HCT116 (cell line): ENCODE measurements at regions not wholly inside any gene's neighbourhood (a gene's known extent, or its start where the extent isn't known, plus 50 kb on each side); places are given as distances from the start of the nearest gene placed in this dataset.

Source experiments
- ATAC-seq: fragments of 200-7000 bp; cut with Tn5 transposase; 2 replicates; pipeline ENCODE4 v1.9.1; 2020; ENCODE audit warnings: mild to moderate bottlenecking, moderate library complexity
- BruUV-seq: library from RNA; stranded (reverse); fragments of 400-500 nt; replicated peaks from 2 replicates; lab custom pipeline; 2021; lab: Mats Ljungman, UMichigan
- CTCF ChIA-PET: fragments of 300-600 bp; sonication (Branson Sonifier 250); formaldehyde crosslinking; loops from one replicate; lab custom pipeline; 2021; ENCODE audit warnings: antibody characterized with exemption; lab: Charles Lee
- POLR2A ChIA-PET: fragments of 300-600, 350-600 bp; sonication (Branson Sonifier 250); formaldehyde crosslinking; loops from one replicate; lab custom pipeline; 2021; ENCODE audit warnings: antibody characterized with exemption; lab: Charles Lee
- RAD21 ChIA-PET, 2 experiments: fragments of 300-600 bp; sonication (Branson Sonifier 250); formaldehyde crosslinking; loops; one replicate each; lab custom pipeline; 2023; ENCODE audit warnings: low total read pairs in 2 of 2; ENCODE audit not compliant: uncharacterized antibody in 2 of 2, unreplicated experiment in 2 of 2, low non-redundant PET in 1 of 2; lab: Charles Lee
- DNase-seq: peaks from one replicate; pipeline ENCODE4 v3.0.0-alpha.2; 2010; ENCODE audit warnings: low read depth, low spot score
- H2AFZ ChIP-seq: fragments of 200-600 bp; shearing (Covaris generic), sonication (generic); 2 replicates; pipeline ENCODE4 v1.6.1; 2017; ENCODE audit warnings: low read depth, mixed run types, mixed read lengths, antibody characterized with exemption, low read length; ENCODE audit not compliant: poor library complexity, severe bottlenecking
- H3K27ac ChIP-seq: 2 replicates; pipeline ENCODE4 v1.5.1; 2012; ENCODE audit warnings: low read depth, low read length
- H3K27me3 ChIP-seq: fragments of 200-600 bp; sonication (generic); 2 replicates; pipeline ENCODE4 v1.6.1; 2016; ENCODE audit warnings: mixed run types, low read length, mixed read lengths; ENCODE audit not compliant: insufficient read depth
- H3K36me3 ChIP-seq, 2 experiments: fragments of 200-500 bp in 1 of 2; fragments of 200-600 bp in 1 of 2; sonication (Bioruptor generic) in 1 of 2; sonication (generic) in 1 of 2; 2 replicates each; pipeline versions ENCODE4 v1.5.1 to v1.6.1; 2014 to 2016; ENCODE audit warnings: low read length in 2 of 2, inconsistent platforms in 1 of 2, mixed read lengths in 1 of 2, mixed run types in 1 of 2; ENCODE audit not compliant: insufficient read depth in 2 of 2, control insufficient read depth in 1 of 2
- H3K4me1 ChIP-seq, 2 experiments: fragments of 200-600 bp in 1 of 2; sonication (generic) in 1 of 2; 2 replicates each; pipeline versions ENCODE4 v1.5.1 to v1.6.1; 2012 to 2017; ENCODE audit warnings: low read length in 2 of 2, inconsistent platforms in 1 of 2, mild to moderate bottlenecking in 1 of 2, mixed read lengths in 1 of 2, mixed run types in 1 of 2, moderate library complexity in 1 of 2; ENCODE audit not compliant: insufficient read depth in 2 of 2, control insufficient read depth in 1 of 2
- H3K4me2 ChIP-seq: fragments of 200-600 bp; sonication (generic); 2 replicates; pipeline ENCODE4 v1.6.1; 2017; ENCODE audit warnings: mixed run types, low read length, mixed read lengths
- H3K4me3 ChIP-seq, 2 experiments: fragments of 200-600 bp in 1 of 2; sonication (generic) in 1 of 2; replicated peaks in 1 of 2; 2 replicates each; pipeline ENCODE4 v1.5.1; 2011 to 2016; ENCODE audit warnings: low read length in 2 of 2, control low read depth in 1 of 2, low read depth in 1 of 2, mild to moderate bottlenecking in 1 of 2, mixed read lengths in 1 of 2, mixed run types in 1 of 2
- H3K79me2 ChIP-seq: fragments of 200-600 bp; sonication (generic); 2 replicates; pipeline ENCODE4 v1.6.1; 2017; ENCODE audit warnings: mild to moderate bottlenecking, mixed run types, low read length, moderate library complexity, mixed read lengths; ENCODE audit not compliant: insufficient read depth
- H3K9ac ChIP-seq: fragments of 200-600 bp; sonication (generic); 2 replicates; pipeline ENCODE4 v1.6.1; 2016; ENCODE audit warnings: low read length, mixed read lengths
- H3K9me2 ChIP-seq: fragments of 200-600 bp; sonication (generic), shearing (Covaris generic); 2 replicates; pipeline ENCODE4 v1.6.1; 2017; ENCODE audit warnings: mixed run types, mild to moderate bottlenecking, moderate library complexity; ENCODE audit not compliant: insufficient read depth
- H3K9me3 ChIP-seq, 2 experiments: fragments of 200-500 bp in 1 of 2; fragments of 200-600 bp in 1 of 2; sonication (Bioruptor generic) in 1 of 2; sonication (generic) in 1 of 2; 2 replicates each; pipeline ENCODE4 v1.6.1; 2014 to 2017; ENCODE audit warnings: low read length in 2 of 2, mixed read lengths in 2 of 2, inconsistent platforms in 1 of 2, low read depth in 1 of 2, mild to moderate bottlenecking in 1 of 2, mixed run types in 1 of 2, moderate library complexity in 1 of 2; ENCODE audit not compliant: control insufficient read depth in 1 of 2, insufficient read depth in 1 of 2
- H4K20me1 ChIP-seq: fragments of 200-600 bp; sonication (generic), shearing (Covaris generic); 2 replicates; pipeline ENCODE4 v1.6.1; 2017; ENCODE audit warnings: mixed run types, mild to moderate bottlenecking, moderate library complexity; ENCODE audit not compliant: insufficient read depth
- CBX3 ChIP-seq: IDR thresholded peaks from 2 replicates; pipeline ENCODE4 v1.6.1; 2012; ENCODE audit warnings: low read depth
- CEBPB ChIP-seq: IDR thresholded peaks from 2 replicates; pipeline ENCODE4 v1.6.1; 2012; ENCODE audit warnings: low read depth
- EGR1 ChIP-seq: IDR thresholded peaks from 2 replicates; pipeline ENCODE4 v1.6.1; 2012; ENCODE audit warnings: low read depth
- EZH2 ChIP-seq: fragments of 200-600 bp; sonication (generic); IDR thresholded peaks from 2 replicates; pipeline ENCODE4 v1.6.1; 2017; ENCODE audit warnings: antibody characterized with exemption, mixed run types
- EZH2phosphoT487 ChIP-seq: fragments of 200-600 bp; IDR thresholded peaks from 2 replicates; pipeline ENCODE4 v1.6.1; 2018; ENCODE audit warnings: antibody characterized with exemption, borderline replicate concordance
- FOSL1 ChIP-seq: IDR thresholded peaks from 2 replicates; pipeline ENCODE4 v1.6.1; 2012; ENCODE audit warnings: low read depth
- RAD21 ChIP-seq: IDR thresholded peaks from 2 replicates; pipeline ENCODE4 v1.6.1; 2012; ENCODE audit warnings: low read depth, mild to moderate bottlenecking
- SIN3A ChIP-seq: IDR thresholded peaks from 2 replicates; pipeline ENCODE4 v1.6.1; 2012; ENCODE audit warnings: low read depth
- SP1 ChIP-seq: IDR thresholded peaks from 2 replicates; pipeline ENCODE4 v1.6.1; 2012; ENCODE audit warnings: low read depth
- SRF ChIP-seq: IDR thresholded peaks from 2 replicates; pipeline ENCODE4 v1.6.1; 2012; ENCODE audit warnings: low read depth
- TCF7L2 ChIP-seq: IDR thresholded peaks from 2 replicates; pipeline ENCODE4 v1.7.0; 2011; ENCODE audit warnings: borderline replicate concordance, inconsistent platforms; ENCODE audit not compliant: insufficient read depth, insufficient read length; ENCODE audit errors: extremely low read depth
- YY1 ChIP-seq: IDR thresholded peaks from 2 replicates; pipeline ENCODE4 v1.6.1; 2011; ENCODE audit warnings: low read length, low read depth, moderate library complexity, mild to moderate bottlenecking; ENCODE audit not compliant: insufficient replicate concordance; ENCODE audit errors: extremely low read depth
- ZFX ChIP-seq: fragments of 450-650 bp; IDR thresholded peaks from 2 replicates; pipeline ENCODE4 v1.6.1; 2017
- intact Hi-C: fragments of 100-400 bp; cut with micrococcal nuclease; formaldehyde crosslinking; loops from 2 replicates; pipeline ENCODE4 v1.10.0; 2022
- TF ChIP-seq, protein P1 (sequence below): IDR thresholded peaks from 2 replicates; pipeline ENCODE4 v1.6.1; 2011; ENCODE audit warnings: mild to moderate bottlenecking, low read length, moderate library complexity; ENCODE audit not compliant: insufficient replicate concordance; ENCODE audit errors: extremely low read depth
- TF ChIP-seq, protein P2 (sequence below): IDR thresholded peaks from 2 replicates; pipeline ENCODE4 v1.6.1; 2012; ENCODE audit warnings: low read depth
- TF ChIP-seq, protein P3 (sequence below): IDR thresholded peaks from 2 replicates; pipeline ENCODE4 v1.6.1; 2012

DNA sequence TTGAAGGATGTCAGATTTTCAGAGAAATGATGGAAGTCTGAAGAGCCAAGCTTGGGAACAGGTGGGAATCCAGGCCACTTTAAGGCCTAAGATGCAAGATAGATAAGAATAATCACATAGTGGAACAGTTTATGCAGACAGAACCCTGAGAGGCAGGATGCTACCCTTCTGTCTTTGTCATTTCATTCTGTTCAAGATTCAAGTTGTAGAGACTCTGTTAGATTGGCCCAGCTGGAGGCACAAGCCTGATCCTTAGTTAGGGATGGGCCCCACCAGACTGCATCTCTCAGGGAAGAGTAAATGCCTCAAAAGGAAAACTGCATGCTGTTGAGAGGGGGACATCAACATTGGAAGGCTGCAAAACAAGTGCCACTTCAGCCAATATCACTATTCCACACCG, 287.0 kb downstream of the PCNX1 start:
- Histone ChIP-seq H2AFZ (no peak overlapping the region), H3K79me2 (no peaks in the 10 kb centered on the region), H3K27ac (no peak overlapping the region), H3K9ac (no peak overlapping the region), H3K4me2 (no peak overlapping the region), H3K27me3 (no peaks in the 10 kb centered on the region), H3K4me1 (no peaks in the 10 kb centered on the region), H3K9me2 (no peaks in the 10 kb centered on the region), H3K36me3 (no peaks in the 10 kb centered on the region), H4K20me1 (no peaks in the 10 kb centered on the region), H3K4me3 (no peak overlapping the region), H3K9me3 (no peaks in the 10 kb centered on the region)
- CTCF ChIA-PET, result no interaction called here
- TF ChIP-seq FOSL1 (no peak), CEBPB (no peak), ZFX (no peak), EZH2 (no peak), SIN3A (no peak), SP1 (no peak), SRF (no peak), TCF7L2 (no peak), EZH2phosphoT487 (no peak), YY1 (no peak), CBX3 (no peak), EGR1 (no peak), RAD21 (no peak)
- TF ChIP-seq, protein P1, sequence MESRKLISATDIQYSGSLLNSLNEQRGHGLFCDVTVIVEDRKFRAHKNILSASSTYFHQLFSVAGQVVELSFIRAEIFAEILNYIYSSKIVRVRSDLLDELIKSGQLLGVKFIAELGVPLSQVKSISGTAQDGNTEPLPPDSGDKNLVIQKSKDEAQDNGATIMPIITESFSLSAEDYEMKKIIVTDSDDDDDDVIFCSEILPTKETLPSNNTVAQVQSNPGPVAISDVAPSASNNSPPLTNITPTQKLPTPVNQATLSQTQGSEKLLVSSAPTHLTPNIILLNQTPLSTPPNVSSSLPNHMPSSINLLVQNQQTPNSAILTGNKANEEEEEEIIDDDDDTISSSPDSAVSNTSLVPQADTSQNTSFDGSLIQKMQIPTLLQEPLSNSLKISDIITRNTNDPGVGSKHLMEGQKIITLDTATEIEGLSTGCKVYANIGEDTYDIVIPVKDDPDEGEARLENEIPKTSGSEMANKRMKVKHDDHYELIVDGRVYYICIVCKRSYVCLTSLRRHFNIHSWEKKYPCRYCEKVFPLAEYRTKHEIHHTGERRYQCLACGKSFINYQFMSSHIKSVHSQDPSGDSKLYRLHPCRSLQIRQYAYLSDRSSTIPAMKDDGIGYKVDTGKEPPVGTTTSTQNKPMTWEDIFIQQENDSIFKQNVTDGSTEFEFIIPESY, result no peak
- TF ChIP-seq, protein P2, sequence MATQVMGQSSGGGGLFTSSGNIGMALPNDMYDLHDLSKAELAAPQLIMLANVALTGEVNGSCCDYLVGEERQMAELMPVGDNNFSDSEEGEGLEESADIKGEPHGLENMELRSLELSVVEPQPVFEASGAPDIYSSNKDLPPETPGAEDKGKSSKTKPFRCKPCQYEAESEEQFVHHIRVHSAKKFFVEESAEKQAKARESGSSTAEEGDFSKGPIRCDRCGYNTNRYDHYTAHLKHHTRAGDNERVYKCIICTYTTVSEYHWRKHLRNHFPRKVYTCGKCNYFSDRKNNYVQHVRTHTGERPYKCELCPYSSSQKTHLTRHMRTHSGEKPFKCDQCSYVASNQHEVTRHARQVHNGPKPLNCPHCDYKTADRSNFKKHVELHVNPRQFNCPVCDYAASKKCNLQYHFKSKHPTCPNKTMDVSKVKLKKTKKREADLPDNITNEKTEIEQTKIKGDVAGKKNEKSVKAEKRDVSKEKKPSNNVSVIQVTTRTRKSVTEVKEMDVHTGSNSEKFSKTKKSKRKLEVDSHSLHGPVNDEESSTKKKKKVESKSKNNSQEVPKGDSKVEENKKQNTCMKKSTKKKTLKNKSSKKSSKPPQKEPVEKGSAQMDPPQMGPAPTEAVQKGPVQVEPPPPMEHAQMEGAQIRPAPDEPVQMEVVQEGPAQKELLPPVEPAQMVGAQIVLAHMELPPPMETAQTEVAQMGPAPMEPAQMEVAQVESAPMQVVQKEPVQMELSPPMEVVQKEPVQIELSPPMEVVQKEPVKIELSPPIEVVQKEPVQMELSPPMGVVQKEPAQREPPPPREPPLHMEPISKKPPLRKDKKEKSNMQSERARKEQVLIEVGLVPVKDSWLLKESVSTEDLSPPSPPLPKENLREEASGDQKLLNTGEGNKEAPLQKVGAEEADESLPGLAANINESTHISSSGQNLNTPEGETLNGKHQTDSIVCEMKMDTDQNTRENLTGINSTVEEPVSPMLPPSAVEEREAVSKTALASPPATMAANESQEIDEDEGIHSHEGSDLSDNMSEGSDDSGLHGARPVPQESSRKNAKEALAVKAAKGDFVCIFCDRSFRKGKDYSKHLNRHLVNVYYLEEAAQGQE, result no peak
- TF ChIP-seq, protein P3, sequence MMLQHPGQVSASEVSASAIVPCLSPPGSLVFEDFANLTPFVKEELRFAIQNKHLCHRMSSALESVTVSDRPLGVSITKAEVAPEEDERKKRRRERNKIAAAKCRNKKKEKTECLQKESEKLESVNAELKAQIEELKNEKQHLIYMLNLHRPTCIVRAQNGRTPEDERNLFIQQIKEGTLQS, result no peak
- intact Hi-C loops, result no loop called here
- DNase-seq (no peak), ATAC-seq (no peak)
- RAD21 ChIA-PET, result no interaction called here
- no TSS peak for BruUV-seq
- POLR2A ChIA-PET, result no interaction called here
